Trophoblast cell (in vitro differentiated cells and primary cell): ENCODE measurements at regions not wholly inside any gene's neighbourhood (a gene's known extent, or its start where the extent isn't known, plus 50 kb on each side); places are given as distances from the start of the nearest gene placed in this dataset.

Experiments
- DNase-seq, 2 donors: peaks; one replicate each; pipeline ENCODE4 v3.0.0-alpha.2; 2016
- H2AFZ ChIP-seq: 2 replicates; pipeline ENCODE4 v1.6.1; 2013; ENCODE audit warnings: low read length, moderate library complexity, mild to moderate bottlenecking; ENCODE audit not compliant: insufficient read depth, poor library complexity
- H2AK5ac ChIP-seq: 2 replicates; pipeline ENCODE4 v1.6.1; 2013; ENCODE audit warnings: mild to moderate bottlenecking, low read length
- H2BK120ac ChIP-seq: 2 replicates; pipeline ENCODE4 v1.6.1; 2013; ENCODE audit warnings: low read length, mild to moderate bottlenecking, moderate library complexity; ENCODE audit not compliant: insufficient read depth, poor library complexity
- H2BK12ac ChIP-seq: 2 replicates; pipeline ENCODE4 v1.6.1; 2013; ENCODE audit warnings: mild to moderate bottlenecking, low read length, moderate library complexity
- H2BK5ac ChIP-seq: 2 replicates; pipeline ENCODE4 v1.6.1; 2013; ENCODE audit warnings: low read length, low read depth, moderate library complexity, mild to moderate bottlenecking; ENCODE audit not compliant: poor library complexity
- H3K14ac ChIP-seq: 2 replicates; pipeline ENCODE4 v1.6.1; 2013; ENCODE audit warnings: mild to moderate bottlenecking, low read length
- H3K18ac ChIP-seq: 2 replicates; pipeline ENCODE4 v1.6.1; 2013; ENCODE audit warnings: mild to moderate bottlenecking, low read length
- H3K23ac ChIP-seq: 2 replicates; pipeline ENCODE4 v1.6.1; 2013; ENCODE audit warnings: low read length
- H3K27ac ChIP-seq: 2 replicates; pipeline ENCODE4 v1.5.1; 2013; ENCODE audit warnings: low read depth, mild to moderate bottlenecking, inconsistent platforms, low read length, moderate library complexity
- H3K27me3 ChIP-seq: 2 replicates; pipeline ENCODE4 v1.6.1; 2013; ENCODE audit warnings: inconsistent platforms, mild to moderate bottlenecking, low read length, moderate library complexity; ENCODE audit not compliant: insufficient read depth
- H3K36me3 ChIP-seq, 2 experiments: 1 replicate in 1 of 2; 2 replicates in 1 of 2; pipeline ENCODE4 v1.6.1; 2013; ENCODE audit warnings: low read length in 2 of 2, mild to moderate bottlenecking in 2 of 2, moderate library complexity in 1 of 2; ENCODE audit not compliant: insufficient read depth in 2 of 2, control insufficient read depth in 1 of 2
- H3K4ac ChIP-seq: 2 replicates; pipeline ENCODE4 v1.6.1; 2013; ENCODE audit warnings: low read depth, mild to moderate bottlenecking, low read length, moderate library complexity
- H3K4me1 ChIP-seq, 2 experiments: 1 replicate in 1 of 2; 2 replicates in 1 of 2; pipeline ENCODE4 v1.6.1; 2013; ENCODE audit warnings: low read length in 2 of 2, mild to moderate bottlenecking in 2 of 2, moderate library complexity in 1 of 2; ENCODE audit not compliant: insufficient read depth in 2 of 2, control insufficient read depth in 1 of 2
- H3K4me2 ChIP-seq: 2 replicates; pipeline ENCODE4 v1.6.1; 2013; ENCODE audit warnings: inconsistent platforms, mild to moderate bottlenecking, low read length, moderate library complexity
- H3K4me3 ChIP-seq: 2 replicates; pipeline ENCODE4 v1.5.1; 2013; ENCODE audit warnings: mild to moderate bottlenecking, low read depth, low read length, inconsistent platforms
- H3K79me1 ChIP-seq: one replicate; pipeline ENCODE4 v1.6.1; 2013; ENCODE audit warnings: low read length
- H3K79me2 ChIP-seq: 2 replicates; pipeline ENCODE4 v1.6.1; 2013; ENCODE audit warnings: low read length, mild to moderate bottlenecking; ENCODE audit not compliant: control insufficient read depth, insufficient read depth, poor library complexity
- H3K9ac ChIP-seq: 2 replicates; pipeline ENCODE4 v1.6.1; 2013; ENCODE audit warnings: mild to moderate bottlenecking, low read length
- H3K9me3 ChIP-seq: 2 replicates; pipeline ENCODE4 v1.6.1; 2013; ENCODE audit warnings: low read depth, mild to moderate bottlenecking, control low read depth, inconsistent platforms, low read length; ENCODE audit not compliant: insufficient read depth
- H4K12ac ChIP-seq: 2 replicates; pipeline ENCODE4 v1.6.1; 2013; ENCODE audit warnings: low read depth, mild to moderate bottlenecking, low read length, moderate library complexity
- H4K8ac ChIP-seq: 2 replicates; pipeline ENCODE4 v1.6.1; 2013; ENCODE audit warnings: low read depth, mild to moderate bottlenecking, low read length, moderate library complexity
- H4K91ac ChIP-seq: one replicate; pipeline ENCODE4 v1.6.1; 2013; ENCODE audit warnings: low read depth, mild to moderate bottlenecking, low read length, moderate library complexity
- WGBS: extraction: QIAGEN DNeasy Blood & Tissue Kit; methylation state at CpG from one replicate; pipeline ENCODE4 v1.1.7; 2013; ENCODE audit warnings: missing lambda C conversion rate; ENCODE audit not compliant: insufficient read length, insufficient coverage; ENCODE audit errors: extremely low coverage; 5-methylcytosine and 5-hydroxymethylcytosine counted together

DNA sequence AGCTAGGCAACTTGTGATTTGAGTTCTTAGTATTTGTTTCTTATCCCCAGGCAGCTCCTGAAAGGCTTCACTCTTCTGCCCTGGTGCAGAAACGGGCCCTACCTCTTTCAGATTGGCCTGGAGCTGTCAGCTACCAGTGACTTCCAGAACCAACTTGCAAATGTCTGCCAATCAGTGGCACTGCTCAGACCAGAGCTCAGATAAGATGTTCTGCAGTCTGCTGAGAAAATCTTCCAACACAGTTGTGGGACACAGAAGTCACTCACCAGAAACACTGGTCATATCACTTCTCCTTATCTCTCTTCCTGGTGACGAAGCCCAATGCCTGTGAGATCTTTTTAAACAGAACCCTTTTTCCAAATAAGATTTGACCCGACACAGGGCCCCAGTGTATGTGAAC is 81.9 kb upstream of the DUSP5 start:
- Histone ChIP-seq H3K4me1 (peaks cover 27 to 28% of the 10 kb centered on the region in 2 experiments), H3K9me3 (peaks cover 5% of the 10 kb centered on the region), H4K8ac (no peak overlapping the region), H3K79me1 (peaks cover 22% of the 10 kb centered on the region), H2AK5ac (no peak overlapping the region), H3K79me2 (no peaks in the 10 kb centered on the region), H3K4ac (no peak overlapping the region), H2BK5ac (no peak overlapping the region), H2BK12ac (no peak overlapping the region), H3K9ac (no peak overlapping the region), H2BK120ac (peak overlapping the region; percentile 40), H4K91ac (peak overlapping the region; percentile 76), H3K4me3 (no peak overlapping the region), H2AFZ (no peak overlapping the region), H3K23ac (no peak overlapping the region), H3K4me2 (no peak overlapping the region), H3K18ac (no peak overlapping the region), H4K12ac (no peak overlapping the region), H3K27me3 (no peaks in the 10 kb centered on the region), H3K14ac (no peak overlapping the region), H3K36me3 (no peaks in the 10 kb centered on the region), H3K27ac (no peak overlapping the region)
- no CpG with 5 or more reads among the region's 3 CpGs for WGBS
- DNase-seq, result no peak

DNA sequence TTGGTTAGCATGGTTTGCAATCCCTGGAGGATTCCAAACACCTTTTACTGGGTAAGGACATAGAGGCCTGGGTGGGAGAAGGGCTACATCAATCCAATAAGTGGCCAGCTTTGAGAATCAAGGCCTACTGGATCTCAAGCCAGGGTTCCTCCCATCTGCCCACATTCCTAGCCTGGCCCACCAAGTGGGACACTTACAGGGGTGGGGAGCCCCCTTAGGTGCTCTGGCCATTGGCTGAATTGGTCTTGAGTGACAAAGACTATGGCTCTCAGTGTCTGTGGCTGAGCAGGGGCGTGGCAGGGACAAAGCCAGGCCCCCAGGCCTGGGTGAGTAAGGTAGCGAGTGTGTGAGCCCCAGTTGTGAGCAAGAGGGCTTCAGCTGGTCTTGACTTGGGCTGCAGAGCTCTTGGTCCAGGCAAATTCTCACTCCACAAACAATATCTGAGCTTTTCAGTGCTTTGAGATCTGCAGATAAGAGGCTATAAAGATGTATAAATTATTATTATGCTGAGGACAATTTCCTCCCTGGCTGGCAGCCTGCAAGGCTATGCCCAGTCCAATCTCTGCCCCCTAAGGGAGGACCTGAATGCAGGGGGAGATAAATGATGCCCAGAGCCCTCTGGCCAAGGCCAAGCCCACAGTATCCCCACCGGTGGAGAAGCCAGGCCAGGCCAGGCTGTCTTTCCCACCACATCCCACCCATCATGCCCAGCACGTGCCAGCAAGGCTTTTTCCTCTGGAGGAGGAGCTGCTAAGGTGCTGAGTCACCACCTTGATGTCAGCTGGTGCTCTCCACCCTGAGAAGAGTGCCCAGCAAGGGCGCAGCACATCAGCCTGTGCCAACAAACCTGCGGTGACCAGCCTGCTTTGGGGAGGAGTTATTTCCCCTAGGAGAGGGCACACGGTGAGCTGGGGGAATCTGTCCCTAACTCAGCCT is 80.7 kb upstream of the DUSP5 start:
- no peak overlapping the region for H3K14ac ChIP-seq
- H3K23ac ChIP-seq, result no peak overlapping the region
- peaks cover 22 to 23% of the 10 kb centered on the region in 2 experiments for H3K4me1 ChIP-seq
- H3K4ac ChIP-seq, result no peak overlapping the region
- H3K4me2 ChIP-seq, result no peak overlapping the region
- no peak overlapping the region for H3K4me3 ChIP-seq
- no peaks in the 10 kb centered on the region for H3K79me2 ChIP-seq
- H3K9me3 ChIP-seq, result peaks cover 5% of the 10 kb centered on the region
- H3K27me3 ChIP-seq, result no peaks in the 10 kb centered on the region
- H3K27ac ChIP-seq, result no peak overlapping the region
- peak overlapping the region; percentile 13 for H4K91ac ChIP-seq
- H3K36me3 ChIP-seq, result no peaks in the 10 kb centered on the region
- WGBS, result no CpG with 5 or more reads among the region's 7 CpGs
- peaks cover 19% of the 10 kb centered on the region for H3K79me1 ChIP-seq
- no peak overlapping the region for H2BK5ac ChIP-seq
- peak overlapping the region; percentile 27 for H2BK12ac ChIP-seq
- H4K8ac ChIP-seq, result no peak overlapping the region
- no peak overlapping the region for H3K18ac ChIP-seq
- H3K9ac ChIP-seq, result no peak overlapping the region
- H2BK120ac ChIP-seq, result peak overlapping the region; percentile 30
- DNase-seq, result no peak
- no peak overlapping the region for H2AFZ ChIP-seq
- no peak overlapping the region for H4K12ac ChIP-seq
- H2AK5ac ChIP-seq, result no peak overlapping the region

GRCh38 chr10:110418218-110418617 is 79.5 kb upstream of the DUSP5 start:
- H2AK5ac ChIP-seq, result no peak overlapping the region
- no peak overlapping the region for H3K14ac ChIP-seq
- H2BK120ac ChIP-seq, result no peak overlapping the region

DNA sequence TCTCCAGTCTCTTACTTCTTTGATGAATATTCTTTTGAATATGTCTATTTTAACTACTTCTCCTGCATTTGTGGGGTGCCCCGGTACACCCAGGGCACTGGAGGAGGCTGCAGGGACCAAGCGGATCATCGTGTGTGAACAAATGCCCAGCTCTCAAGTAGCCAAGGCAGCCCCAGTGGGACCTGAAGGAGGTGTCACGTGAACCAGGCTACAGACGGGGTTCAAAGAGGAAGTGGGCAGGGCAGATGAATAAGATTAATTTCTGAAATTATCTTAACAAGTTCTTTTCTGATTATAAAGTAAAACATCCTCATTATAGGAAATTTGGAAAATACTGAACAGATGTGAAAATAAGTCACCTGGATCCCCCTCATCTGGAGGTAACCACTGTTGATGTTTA is 78.4 kb upstream of the DUSP5 start:
- H3K9ac ChIP-seq, result no peak overlapping the region
- DNase-seq, result no peak
- no CpG with 5 or more reads among the region's 5 CpGs for WGBS
- peaks cover 12% of the 10 kb centered on the region for H3K79me1 ChIP-seq
- H3K23ac ChIP-seq, result no peak overlapping the region
- no peak overlapping the region for H2AK5ac ChIP-seq
- no peaks in the 10 kb centered on the region for H3K36me3 ChIP-seq
- H3K27ac ChIP-seq, result no peak overlapping the region
- no peak overlapping the region for H4K8ac ChIP-seq
- H2BK5ac ChIP-seq, result no peak overlapping the region
- H2BK12ac ChIP-seq, result no peak overlapping the region
- no peak overlapping the region for H2AFZ ChIP-seq
- no peak overlapping the region for H3K18ac ChIP-seq
- no peaks in the 10 kb centered on the region for H3K27me3 ChIP-seq
- H4K12ac ChIP-seq, result no peak overlapping the region
- peaks cover 5% of the 10 kb centered on the region for H3K9me3 ChIP-seq
- H3K79me2 ChIP-seq, result no peaks in the 10 kb centered on the region
- peaks cover 15% of the 10 kb centered on the region in 2 experiments for H3K4me1 ChIP-seq
- no peak overlapping the region for H3K14ac ChIP-seq
- H2BK120ac ChIP-seq, result no peak overlapping the region
- no peak overlapping the region for H3K4ac ChIP-seq
- H3K4me2 ChIP-seq, result no peak overlapping the region
- no peak overlapping the region for H4K91ac ChIP-seq
- H3K4me3 ChIP-seq, result no peak overlapping the region

More at GRCh38 chr10:110418218-110418617, 79.5 kb upstream of the DUSP5 start:
- Histone ChIP-seq H3K4me1 (peaks cover 22 to 23% of the 10 kb centered on the region in 2 experiments), H4K8ac (no peak overlapping the region), H3K4me3 (no peak overlapping the region), H4K12ac (no peak overlapping the region), H3K36me3 (no peaks in the 10 kb centered on the region), H2BK12ac (no peak overlapping the region), H3K9me3 (peaks cover 5% of the 10 kb centered on the region), H3K79me2 (no peaks in the 10 kb centered on the region), H3K23ac (no peak overlapping the region), H3K27me3 (no peaks in the 10 kb centered on the region), H3K4ac (no peak overlapping the region), H3K4me2 (no peak overlapping the region), H2AFZ (no peak overlapping the region), H3K27ac (no peak overlapping the region), H4K91ac (no peak overlapping the region), H2BK5ac (no peak overlapping the region), H3K18ac (no peak overlapping the region), H3K79me1 (peaks cover 19% of the 10 kb centered on the region), H3K9ac (no peak overlapping the region)
- no CpG with 5 or more reads among the region's 6 CpGs for WGBS
- no peak for DNase-seq
